CD4-positive, alpha-beta T cell treated with Interleukin-17A for 4 hours (primary cell): ENCODE measurements at regions not wholly inside any gene's neighbourhood (a gene's known extent, or its start where the extent isn't known, plus 50 kb on each side); places are given as distances from the start of the nearest gene placed in this dataset.

ENCODE experiments used
- DNase-seq: peaks from one replicate; pipeline ENCODE4 v3.0.0-alpha.2; 2020; ENCODE audit warnings: mixed read lengths

GRCh38 chr4:23237771-23238170, 545.0 kb downstream of the GBA3 start:
- no peak for DNase-seq

GRCh38 chr4:23235628-23236390, 543.1 kb downstream of the GBA3 start:
- no peak for DNase-seq

GRCh38 chr4:23234716-23235115, 542.0 kb downstream of the GBA3 start:
- DNase-seq: no peak

- DNase-seq: no peak
Measured at GRCh38 chr4:23234018-23234417, 541.3 kb downstream of the GBA3 start.

GRCh38 chr4:23233596-23233995, 540.9 kb downstream of the GBA3 start:
- DNase-seq: no peak

GRCh38 chr4:23232987-23233386, 540.2 kb downstream of the GBA3 start:
- DNase-seq: no peak

- no peak for DNase-seq
Measured at GRCh38 chr4:23225564-23225963, 532.8 kb downstream of the GBA3 start.

- no peak for DNase-seq
Measured at GRCh38 chr4:23224684-23225420, 532.1 kb downstream of the GBA3 start.

GRCh38 chr4:23220911-23221310, 528.2 kb downstream of the GBA3 start:
- DNase-seq: no peak

- DNase-seq: no peak
Measured at GRCh38 chr4:23219779-23220408, 527.2 kb downstream of the GBA3 start.

GRCh38 chr4:23213198-23213597, 520.5 kb downstream of the GBA3 start:
- DNase-seq: no peak

- no peak for DNase-seq
Measured at GRCh38 chr4:23212558-23212957, 519.8 kb downstream of the GBA3 start.

- DNase-seq: no peak
Measured at GRCh38 chr4:23207059-23207458, 514.3 kb downstream of the GBA3 start.

GRCh38 chr4:23202712-23203247, 510.0 kb downstream of the GBA3 start:
- DNase-seq: no peak

GRCh38 chr4:23194751-23195150, 502.0 kb downstream of the GBA3 start:
- DNase-seq: no peak

- DNase-seq: no peak
Measured at GRCh38 chr4:23174179-23174578, 481.4 kb downstream of the GBA3 start.

GRCh38 chr4:23171976-23172375, 479.2 kb downstream of the GBA3 start:
- no peak for DNase-seq

GRCh38 chr4:23169608-23170311, 477.0 kb downstream of the GBA3 start:
- DNase-seq: no peak

GRCh38 chr4:23166919-23167318, 474.2 kb downstream of the GBA3 start:
- no peak for DNase-seq

GRCh38 chr4:23166407-23166806, 473.7 kb downstream of the GBA3 start:
- DNase-seq: no peak

GRCh38 chr4:23165669-23166068, 472.9 kb downstream of the GBA3 start:
- DNase-seq: no peak

- no peak for DNase-seq
Measured at GRCh38 chr4:23163647-23164436, 471.1 kb downstream of the GBA3 start.
